H1 (cell line): ENCODE measurements at regions not wholly inside any gene's neighbourhood (a gene's known extent, or its start where the extent isn't known, plus 50 kb on each side); places are given as distances from the start of the nearest gene placed in this dataset.

Experiments used
- CTCF ChIA-PET: fragments of 300-600 bp; sonication (Branson Sonifier 250); formaldehyde crosslinking; loops from one replicate; lab custom pipeline; 2021; ENCODE audit not compliant: partially characterized antibody; lab: Charles Lee
- POLR2A ChIA-PET: fragments of 300-600 bp; sonication (Branson Sonifier 250); formaldehyde crosslinking; loops from one replicate; lab custom pipeline; 2021; ENCODE audit warnings: inconsistent platforms; ENCODE audit not compliant: partially characterized antibody; lab: Charles Lee
- DNase-seq, 2 experiments: peaks; one replicate each; pipeline versions ENCODE4 v3.0.0 to v3.0.0-alpha.2; 2010 to 2022; ENCODE audit warnings: low spot score in 2 of 2, low read depth in 1 of 2, mixed read lengths in 1 of 2
- FAIRE-seq: peaks from 2 replicates; lab custom pipeline; 2011; peaks lifted over from hg19 to GRCh38; lab: Jason Lieb, UNC
- H2AFZ ChIP-seq: 2 replicates; pipeline ENCODE4 v1.8.1; 2012; ENCODE audit warnings: low read length, inconsistent platforms
- H2AK5ac ChIP-seq: 2 replicates; pipeline ENCODE4 v1.6.1; 2013; ENCODE audit warnings: low read depth, low read length
- H2BK120ac ChIP-seq: replicated peaks from 2 replicates; pipeline ENCODE3; 2013; ENCODE audit warnings: low read depth, low read length, inconsistent platforms
- H2BK12ac ChIP-seq: 2 replicates; pipeline ENCODE4 v1.6.1; 2013; ENCODE audit warnings: low read depth, low read length
- H2BK15ac ChIP-seq: 2 replicates; pipeline ENCODE4 v1.6.1; 2013; ENCODE audit warnings: low read length
- H2BK20ac ChIP-seq: 2 replicates; pipeline ENCODE4 v1.6.1; 2013; ENCODE audit warnings: low read length
- H2BK5ac ChIP-seq: 2 replicates; pipeline ENCODE4 v1.6.1; 2013; ENCODE audit warnings: low read depth, low read length
- H3K14ac ChIP-seq: 2 replicates; pipeline ENCODE4 v1.6.1; 2013; ENCODE audit warnings: inconsistent platforms; ENCODE audit not compliant: insufficient read length
- H3K18ac ChIP-seq: 2 replicates; pipeline ENCODE4 v1.6.1; 2013; ENCODE audit warnings: low read length; ENCODE audit errors: extremely low read depth
- H3K23ac ChIP-seq: 2 replicates; pipeline ENCODE4 v1.6.1; 2013; ENCODE audit warnings: inconsistent platforms; ENCODE audit not compliant: insufficient read length
- H3K23me2 ChIP-seq: 2 replicates; pipeline ENCODE4 v1.6.1; 2013; ENCODE audit warnings: low read depth, low read length
- H3K27ac ChIP-seq: 2 replicates; pipeline ENCODE4 v1.6.1; 2011; ENCODE audit warnings: low read depth, low read length, inconsistent platforms
- H3K27me3 ChIP-seq, 4 experiments: replicated peaks in 1 of 4; 1 replicate in 1 of 4; 2 replicates in 3 of 4; pipeline versions ENCODE4 v1.6.1 to v1.8.1; 2011 to 2013; ENCODE audit warnings: low read length in 3 of 4, mild to moderate bottlenecking in 3 of 4, inconsistent platforms in 2 of 4, mixed read lengths in 2 of 4, moderate library complexity in 1 of 4; ENCODE audit not compliant: control insufficient read depth in 3 of 4, insufficient read depth in 3 of 4; ENCODE audit errors: extremely low read depth in 1 of 4
- H3K36me3 ChIP-seq, 4 experiments: 2 replicates each; pipeline versions ENCODE4 v1.6.1 to v1.8.1; 2011 to 2013; ENCODE audit warnings: mild to moderate bottlenecking in 4 of 4, low read length in 3 of 4, moderate library complexity in 2 of 4, control low read depth in 1 of 4, inconsistent platforms in 1 of 4; ENCODE audit not compliant: insufficient read depth in 4 of 4, control insufficient read depth in 2 of 4
- H3K4ac ChIP-seq: replicated peaks from 2 replicates; pipeline ENCODE3; 2013; ENCODE audit warnings: low read length, low read depth, mixed read lengths, inconsistent platforms; ENCODE audit not compliant: insufficient read length
- H3K4me1 ChIP-seq, 4 experiments: replicated peaks in 1 of 4; 1 replicate in 1 of 4; 2 replicates in 3 of 4; pipeline versions ENCODE4 v1.6.1 to v1.8.1; 2011 to 2013; ENCODE audit warnings: low read length in 3 of 4, inconsistent platforms in 2 of 4, mixed read lengths in 1 of 4; ENCODE audit not compliant: insufficient read depth in 4 of 4, control insufficient read depth in 3 of 4
- H3K4me2 ChIP-seq, 2 experiments: 2 replicates each; pipeline versions ENCODE4 v1.6.1 to v1.8.1; 2011 to 2013; ENCODE audit warnings: low read depth in 2 of 2, low read length in 2 of 2, control low read depth in 1 of 2, inconsistent platforms in 1 of 2, mild to moderate bottlenecking in 1 of 2; ENCODE audit not compliant: insufficient read depth in 1 of 2
- H3K4me3 ChIP-seq, 4 experiments: fragments of 200-600, 300-600 bp in 1 of 4; sonication (generic), shearing (Covaris generic), sonication (Bioruptor Twin) in 1 of 4; 2 replicates each; pipeline versions ENCODE4 v1.5.1 to v1.8.1; 2011 to 2016; ENCODE audit warnings: low read length in 4 of 4, low read depth in 3 of 4, control low read depth in 2 of 4, inconsistent platforms in 2 of 4, mild to moderate bottlenecking in 2 of 4, mixed read lengths in 1 of 4, moderate library complexity in 1 of 4; ENCODE audit not compliant: insufficient read depth in 2 of 4; ENCODE audit errors: extremely low read depth in 1 of 4
- H3K56ac ChIP-seq: replicated peaks from 2 replicates; pipeline ENCODE3; 2013; ENCODE audit warnings: low read depth, mild to moderate bottlenecking, mixed read lengths, low read length, inconsistent platforms; ENCODE audit not compliant: insufficient read length
- H3K79me1 ChIP-seq: 2 replicates; pipeline ENCODE4 v1.6.1; 2013; ENCODE audit warnings: low read depth, low read length, control low read depth
- H3K79me2 ChIP-seq, 2 experiments: 2 replicates each; pipeline versions ENCODE4 v1.6.1 to v1.8.1; 2012 to 2013; ENCODE audit warnings: low read length in 2 of 2, mild to moderate bottlenecking in 2 of 2, inconsistent platforms in 1 of 2; ENCODE audit not compliant: insufficient read depth in 2 of 2, control insufficient read depth in 1 of 2
- H3K9ac ChIP-seq, 4 experiments: replicated peaks in 1 of 4; 1 replicate in 1 of 4; 2 replicates in 3 of 4; pipeline versions ENCODE4 v1.6.1 to v1.8.1; 2011 to 2013; ENCODE audit warnings: low read depth in 3 of 4, low read length in 3 of 4, control low read depth in 2 of 4, mild to moderate bottlenecking in 2 of 4, moderate library complexity in 2 of 4, inconsistent platforms in 1 of 4; ENCODE audit errors: extremely low read depth in 1 of 4
- H3K9me3 ChIP-seq, 2 experiments: 2 replicates each; pipeline versions ENCODE4 v1.6.1 to v1.8.1; 2012 to 2013; ENCODE audit warnings: mild to moderate bottlenecking in 2 of 2, moderate library complexity in 2 of 2, control low read depth in 1 of 2, inconsistent platforms in 1 of 2, low read depth in 1 of 2, low read length in 1 of 2, mixed read lengths in 1 of 2; ENCODE audit not compliant: insufficient read depth in 2 of 2
- H4K20me1 ChIP-seq, 2 experiments: replicated peaks in 1 of 2; 2 replicates each; pipeline versions ENCODE3 to v1.8.1; 2011 to 2013; ENCODE audit warnings: inconsistent platforms in 2 of 2, low read length in 2 of 2, mild to moderate bottlenecking in 1 of 2; ENCODE audit not compliant: insufficient read depth in 2 of 2, control insufficient read depth in 1 of 2
- H4K5ac ChIP-seq: 2 replicates; pipeline ENCODE4 v1.6.1; 2013; ENCODE audit warnings: low read length, low read depth, mixed read lengths, inconsistent platforms; ENCODE audit not compliant: insufficient read length
- H4K8ac ChIP-seq: 2 replicates; pipeline ENCODE4 v1.8.0; 2013; ENCODE audit warnings: mild to moderate bottlenecking, moderate library complexity, low read length, inconsistent platforms; ENCODE audit not compliant: insufficient read depth; ENCODE audit errors: extremely low read depth
- H4K91ac ChIP-seq: replicated peaks from 2 replicates; pipeline ENCODE3; 2013; ENCODE audit warnings: low read length, mixed read lengths, inconsistent platforms; ENCODE audit not compliant: insufficient read length
- BRCA1 ChIP-seq: IDR thresholded peaks from 2 replicates; pipeline ENCODE4 v1.6.1; 2012; ENCODE audit warnings: low read depth, low read length, improper control_type of control experiment
- CBX5 ChIP-seq: fragments of 300-800, 300-1000 bp; sonication (generic); IDR thresholded peaks from 2 replicates; pipeline ENCODE4 v1.7.1; 2016; ENCODE audit warnings: antibody characterized with exemption, low read length, low read depth
- EZH2 ChIP-seq: fragments of 200-600 bp; sonication (generic); IDR thresholded peaks from 2 replicates; pipeline ENCODE4 v1.7.1; 2012; ENCODE audit warnings: low read depth, mild to moderate bottlenecking, moderate library complexity, low read length, inconsistent platforms; ENCODE audit not compliant: severe bottlenecking
- KDM5A ChIP-seq: fragments of 200-600 bp; IDR thresholded peaks from 2 replicates; pipeline ENCODE4 v1.7.1; 2012; ENCODE audit warnings: mild to moderate bottlenecking, low read length, inconsistent platforms, mixed read lengths
- PHF8 ChIP-seq: fragments of 200-600 bp; sonication (generic); conservative IDR thresholded peaks from 2 replicates; pipeline ENCODE4 v1.7.1; 2012; ENCODE audit warnings: low read depth, mild to moderate bottlenecking, inconsistent platforms, low read length, moderate library complexity
- RAD21 ChIP-seq, 2 experiments: IDR thresholded peaks in 1 of 2; conservative IDR thresholded peaks in 1 of 2; 2 replicates each; pipeline ENCODE4 v1.6.1; 2011; ENCODE audit warnings: low read depth in 2 of 2, low read length in 2 of 2, improper control_type of control experiment in 1 of 2, inconsistent platforms in 1 of 2, mild to moderate bottlenecking in 1 of 2, moderate library complexity in 1 of 2
- SIN3A ChIP-seq, 2 experiments: IDR thresholded peaks in 1 of 2; conservative IDR thresholded peaks in 1 of 2; 2 replicates each; pipeline ENCODE4 v1.6.1; 2011 to 2012; ENCODE audit warnings: low read length in 2 of 2, improper control_type of control experiment in 1 of 2, low read depth in 1 of 2, mild to moderate bottlenecking in 1 of 2
- SIX5 ChIP-seq: IDR thresholded peaks from 2 replicates; pipeline ENCODE4 v1.6.1; 2011; ENCODE audit warnings: mild to moderate bottlenecking, low read depth, low read length
- TBP ChIP-seq: IDR thresholded peaks from 2 replicates; pipeline ENCODE4 v1.6.1; 2011; ENCODE audit warnings: low read depth, low read length, improper control_type of control experiment
- WGBS, 2 experiments: shearing (Covaris generic) in 1 of 2; methylation state at CpG; one replicate each; pipeline versions ENCODE4 v1.1.6 to v1.1.7; 2013 to 2015; ENCODE audit warnings: low lambda C conversion rate in 2 of 2, mixed read lengths in 2 of 2, inconsistent platforms in 1 of 2, low coverage in 1 of 2, missing lambda C conversion rate in 1 of 2; ENCODE audit not compliant: insufficient replicate concordance in 2 of 2, insufficient coverage in 1 of 2, insufficient read length in 1 of 2; ENCODE audit errors: extremely low coverage in 1 of 2, missing lambda C conversion rate in 1 of 2; 5-methylcytosine and 5-hydroxymethylcytosine counted together
- TF ChIP-seq, protein P1 (sequence below), 3 experiments: IDR thresholded peaks; 1 replicate in 2 of 3; 2 replicates in 1 of 3; pipeline versions ENCODE4 v1.5.1 to v1.6.1; 2011; ENCODE audit warnings: low read length in 3 of 3, mild to moderate bottlenecking in 3 of 3, inconsistent platforms in 2 of 3, low read depth in 1 of 3, moderate library complexity in 1 of 3; ENCODE audit not compliant: insufficient read depth in 1 of 3; ENCODE audit errors: control extremely low read depth in 1 of 3

DNA sequence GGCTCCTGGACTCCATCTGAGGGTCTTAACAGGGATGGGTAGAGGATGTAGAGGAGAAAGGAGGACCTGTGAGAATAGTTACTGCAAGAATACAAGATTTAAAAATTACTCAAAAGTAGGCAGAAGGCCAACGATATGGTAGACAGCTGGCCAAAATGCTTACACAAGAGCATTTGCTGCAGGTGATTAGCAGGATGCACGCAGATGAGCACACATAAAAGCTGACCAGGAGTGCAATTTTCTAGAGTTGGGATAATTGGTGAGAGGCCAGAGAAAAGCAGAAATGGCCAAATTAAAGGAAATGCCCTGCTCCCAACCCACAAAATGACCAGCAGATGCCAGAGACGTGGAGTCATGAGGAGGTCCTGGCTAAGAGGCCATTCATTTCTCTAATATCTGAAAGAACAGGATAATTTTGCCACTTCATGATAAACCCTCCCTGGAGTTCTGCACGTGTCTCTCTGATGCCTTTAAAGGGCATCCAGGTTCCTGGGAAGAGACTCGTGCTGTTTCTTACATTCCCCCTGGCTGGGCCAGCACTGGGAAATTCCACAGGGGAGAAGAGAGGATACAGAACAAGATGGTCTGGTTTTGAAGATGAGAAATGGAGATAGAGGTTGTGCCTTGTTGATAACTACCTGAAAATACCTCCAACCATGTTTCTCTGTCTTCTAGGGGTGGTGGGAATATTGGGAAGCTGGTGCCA is 62.3 kb upstream of the KCNA3 start:
- Histone ChIP-seq H3K4me1 (0 out of 7 replicates have a peak, but pooled peaks cover 0 to 3% (median 0%) of the 10 kb centered on the region in 4 experiments), H2AK5ac (no peak overlapping the region), H3K23me2 (no peaks in the 10 kb centered on the region), H3K9ac (no peak overlapping the region), H2AFZ (no peak overlapping the region), H4K5ac (no peak overlapping the region), H2BK15ac (no peak overlapping the region), H3K4me2 (no peak overlapping the region), H3K14ac (no peak overlapping the region), H3K23ac (no peak overlapping the region), H2BK12ac (no peak overlapping the region), H3K27me3 (no peaks in the 10 kb centered on the region), H2BK120ac (no peak overlapping the region), H3K4me3 (no peak overlapping the region), H3K18ac (no peak overlapping the region), H4K91ac (no peak overlapping the region), H3K56ac (no peak overlapping the region), H3K79me2 (no peaks in the 10 kb centered on the region), H3K9me3 (no peaks in the 10 kb centered on the region), H2BK20ac (no peak overlapping the region), H3K79me1 (no peaks in the 10 kb centered on the region), H4K8ac (no peak overlapping the region), H2BK5ac (no peak overlapping the region), H3K4ac (no peak overlapping the region), H4K20me1 (no peaks in the 10 kb centered on the region), H3K27ac (no peak overlapping the region), H3K36me3 (no peaks in the 10 kb centered on the region)
- ChIA-PET POLR2A (no interaction called here), CTCF (interaction anchor here (1.6 kb wide), 1 partner anchor 44 kb away, joined by 7 read pairs; no protein-coding TSS in a partner anchor)
- 90% methylated on average over 5 of the region's 5 CpGs; no CpG with 5 or more reads in 1 of the 2 experiments for WGBS, 2 experiments
- FAIRE-seq (no peak), DNase-seq (no peak)
- no peak for TF ChIP-seq BRCA1
- TF ChIP-seq, protein P1, sequence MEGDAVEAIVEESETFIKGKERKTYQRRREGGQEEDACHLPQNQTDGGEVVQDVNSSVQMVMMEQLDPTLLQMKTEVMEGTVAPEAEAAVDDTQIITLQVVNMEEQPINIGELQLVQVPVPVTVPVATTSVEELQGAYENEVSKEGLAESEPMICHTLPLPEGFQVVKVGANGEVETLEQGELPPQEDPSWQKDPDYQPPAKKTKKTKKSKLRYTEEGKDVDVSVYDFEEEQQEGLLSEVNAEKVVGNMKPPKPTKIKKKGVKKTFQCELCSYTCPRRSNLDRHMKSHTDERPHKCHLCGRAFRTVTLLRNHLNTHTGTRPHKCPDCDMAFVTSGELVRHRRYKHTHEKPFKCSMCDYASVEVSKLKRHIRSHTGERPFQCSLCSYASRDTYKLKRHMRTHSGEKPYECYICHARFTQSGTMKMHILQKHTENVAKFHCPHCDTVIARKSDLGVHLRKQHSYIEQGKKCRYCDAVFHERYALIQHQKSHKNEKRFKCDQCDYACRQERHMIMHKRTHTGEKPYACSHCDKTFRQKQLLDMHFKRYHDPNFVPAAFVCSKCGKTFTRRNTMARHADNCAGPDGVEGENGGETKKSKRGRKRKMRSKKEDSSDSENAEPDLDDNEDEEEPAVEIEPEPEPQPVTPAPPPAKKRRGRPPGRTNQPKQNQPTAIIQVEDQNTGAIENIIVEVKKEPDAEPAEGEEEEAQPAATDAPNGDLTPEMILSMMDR (IDR thresholded peaks at IDR 0.05; ENCODE audit: control extremely low read depth in 1 of 3, insufficient read depth in 1 of 3, low read depth in 1 of 3, low read length in 3 of 3): no peak
- TF ChIP-seq PHF8: no peak
- TF ChIP-seq CBX5: no peak
- TF ChIP-seq SIN3A (conservative IDR thresholded peaks at IDR 0.05 in 1 of 2, IDR thresholded peaks at IDR 0.05 in 1 of 2; ENCODE audit: low read depth in 1 of 2, low read length in 2 of 2): no peak
- no peak for TF ChIP-seq EZH2
- TF ChIP-seq RAD21 (IDR thresholded peaks at IDR 0.05 in 1 of 2, conservative IDR thresholded peaks at IDR 0.05 in 1 of 2; ENCODE audit: low read depth in 2 of 2, low read length in 2 of 2): no peak
- no peak for TF ChIP-seq KDM5A
- no peak for TF ChIP-seq TBP
- TF ChIP-seq SIX5: no peak
